Right ventricle myocardium inferior (tissue), 1 donor: ENCODE measurements at regions not wholly inside any gene's neighbourhood (a gene's known extent, or its start where the extent isn't known, plus 50 kb on each side); places are given as distances from the start of the nearest gene placed in this dataset.
"Not testable (repeated sequence)": the region's sequence is repeated elsewhere in the genome, so short reads cannot be mapped to it uniquely, and the experiment has no call there.

Source experiments
- ATAC-seq: fragments of 200-7000 bp; cut with Tn5 transposase; one replicate; pipeline ENCODE4 v1.9.1; 2020; ENCODE audit warnings: mild to moderate bottlenecking, moderate library complexity
- DNase-seq: peaks from one replicate; pipeline ENCODE4 v3.0.0; 2021; ENCODE audit errors: missing footprints
- intact Hi-C: fragments of 100-400 bp; cut with DNase I; formaldehyde crosslinking; loops from one replicate; pipeline ENCODE4 v1.11.0; 2022
- donor health status: DM: no; HTN: yes; CAD: no; lungs with severe emphysema.

- peak; percentile 76 for ATAC-seq
- no peak for DNase-seq
- intact Hi-C loops = no loop called here
Observed at GRCh38 chr3:72523429-72524151, 324.7 kb downstream of the SHQ1 start.

GRCh38 chr3:72520690-72521308, 327.4 kb downstream of the SHQ1 start:
- no peak for ATAC-seq
- intact Hi-C loops = no loop called here
- DNase-seq = no peak

GRCh38 chr3:72519946-72520604, 328.2 kb downstream of the SHQ1 start:
- no peak for ATAC-seq
- intact Hi-C loops = no loop called here
- DNase-seq = no peak

GRCh38 chr3:72517921-72518424, 330.3 kb downstream of the SHQ1 start:
- DNase-seq = no peak
- intact Hi-C loops = no loop called here
- ATAC-seq = no peak

- intact Hi-C loops = no loop called here
- no peak for ATAC-seq
- DNase-seq = no peak
Observed at GRCh38 chr3:72517336-72517735, 330.9 kb downstream of the SHQ1 start.

GRCh38 chr3:72516361-72516760, 331.9 kb downstream of the SHQ1 start:
- no peak for DNase-seq
- ATAC-seq = no peak
- intact Hi-C loops = no loop called here

- intact Hi-C loops = no loop called here
- ATAC-seq = no peak
Observed at GRCh38 chr3:72515941-72516340, 332.3 kb downstream of the SHQ1 start.

GRCh38 chr3:72515281-72515680, 333.0 kb downstream of the SHQ1 start:
- no peak for ATAC-seq
- DNase-seq = no peak
- intact Hi-C loops = no loop called here

More at GRCh38 chr3:72515941-72516340, 332.3 kb downstream of the SHQ1 start:
- no peak for DNase-seq

- no peak for ATAC-seq
- intact Hi-C loops = no loop called here
- no peak for DNase-seq
Observed at GRCh38 chr3:72510247-72510646, 338.0 kb downstream of the SHQ1 start.

- intact Hi-C loops = no loop called here
- no peak for ATAC-seq
Observed at GRCh38 chr3:72505539-72506405, 342.5 kb downstream of the SHQ1 start.

GRCh38 chr3:72497501-72497900, 350.7 kb downstream of the SHQ1 start:
- ATAC-seq, DNase-seq, intact Hi-C loops: not testable (repeated sequence)

More at GRCh38 chr3:72505539-72506405, 342.5 kb downstream of the SHQ1 start:
- DNase-seq = no peak

- no peak for ATAC-seq
- intact Hi-C loops = no loop called here
- no peak for DNase-seq
Observed at GRCh38 chr3:72496051-72496670, 352.1 kb downstream of the SHQ1 start.

- DNase-seq = no peak
- ATAC-seq = no peak
- intact Hi-C loops = no loop called here
Observed at GRCh38 chr3:72494626-72495025, 353.6 kb downstream of the SHQ1 start.

- no peak for DNase-seq
- intact Hi-C loops = no loop called here
- ATAC-seq = no peak
Observed at GRCh38 chr3:72494130-72494529, 354.1 kb downstream of the SHQ1 start.

GRCh38 chr3:72492240-72492639, 356.0 kb downstream of the SHQ1 start:
- DNase-seq = peak; percentile 84
- ATAC-seq = peak; percentile 92
- intact Hi-C loops = no loop called here

GRCh38 chr3:72490688-72491435, 357.4 kb downstream of the SHQ1 start:
- intact Hi-C loops = no loop called here
- no peak for DNase-seq

GRCh38 chr3:72489901-72490300, 358.3 kb downstream of the SHQ1 start:
- intact Hi-C loops = loop anchor here (10.0 kb wide), 1 partner anchor 175 kb away; no protein-coding TSS in a partner anchor
- DNase-seq (no peak), ATAC-seq (no peak)

More at GRCh38 chr3:72490688-72491435, 357.4 kb downstream of the SHQ1 start:
- no peak for ATAC-seq

GRCh38 chr3:72488738-72489035, 359.6 kb downstream of the SHQ1 start:
- intact Hi-C loops = loop anchor here (10.0 kb wide), 1 partner anchor 176 kb away; no protein-coding TSS in a partner anchor
- DNase-seq (no peak), ATAC-seq (no peak)
